PC-3 (cell line): ENCODE measurements at regions not wholly inside any gene's neighbourhood (a gene's known extent, or its start where the extent isn't known, plus 50 kb on each side); places are given as distances from the start of the nearest gene placed in this dataset.

Experiments used
- ATAC-seq: fragments of 200-7000 bp; cut with Tn5 transposase; 2 replicates; pipeline ENCODE4 v1.9.1; 2020; ENCODE audit warnings: mild to moderate bottlenecking, moderate library complexity
- BruUV-seq: library from RNA; stranded (reverse); fragments of 400-500 nt; replicated peaks from 2 replicates; lab custom pipeline; 2021; lab: Mats Ljungman, UMichigan
- CTCF ChIA-PET: fragments of 300-600 bp; sonication (Branson Sonifier 250); formaldehyde crosslinking; loops from one replicate; lab custom pipeline; 2022; ENCODE audit warnings: antibody characterized with exemption; lab: Charles Lee
- POLR2A ChIA-PET: fragments of 300-600 bp; sonication (Branson Sonifier 250); formaldehyde crosslinking; loops from one replicate; lab custom pipeline; 2022; ENCODE audit warnings: antibody characterized with exemption; ENCODE audit not compliant: unreplicated experiment; lab: Charles Lee
- DNase-seq: peaks from one replicate; pipeline ENCODE4 v3.0.0-alpha.2; 2015
- H2AFZ ChIP-seq: fragments of 300-600 bp; sonication (generic); 2 replicates; pipeline ENCODE4 v1.6.0; 2016; ENCODE audit warnings: antibody characterized with exemption, low read length
- H3F3A ChIP-seq: fragments of 300-600 bp; sonication (generic); one replicate; pipeline ENCODE4 v1.6.0; 2017; ENCODE audit warnings: antibody characterized with exemption, low read length, control low read depth, mild to moderate bottlenecking; ENCODE audit not compliant: unreplicated experiment
- H3K27ac ChIP-seq: fragments of 300-600 bp; sonication (generic); 2 replicates; pipeline ENCODE4 v1.5.1; 2016; ENCODE audit warnings: mild to moderate bottlenecking, low read length
- H3K27me3 ChIP-seq: fragments of 300-600 bp; sonication (generic); 2 replicates; pipeline ENCODE4 v1.6.1; 2016; ENCODE audit warnings: low read length, mixed read lengths
- H3K36me3 ChIP-seq: fragments of 300-600 bp; sonication (generic); 2 replicates; pipeline ENCODE4 v1.6.1; 2016; ENCODE audit warnings: low read depth, mixed run types, low read length, mixed read lengths
- H3K4me1 ChIP-seq: fragments of 300-600 bp; sonication (generic); 2 replicates; pipeline ENCODE4 v1.5.1; 2016; ENCODE audit warnings: low read length; ENCODE audit not compliant: insufficient read depth
- H3K4me2 ChIP-seq: fragments of 300-600 bp; sonication (generic); 2 replicates; pipeline ENCODE4 v1.6.0; 2016; ENCODE audit warnings: low read length
- H3K4me3 ChIP-seq: fragments of 300-600 bp; sonication (generic); 2 replicates; pipeline ENCODE4 v1.5.1; 2016; ENCODE audit warnings: mild to moderate bottlenecking, low read length, mixed read lengths
- H3K79me2 ChIP-seq: fragments of 300-600 bp; sonication (generic); 2 replicates; pipeline ENCODE4 v1.6.1; 2017; ENCODE audit warnings: low read length, mixed read lengths
- H3K9ac ChIP-seq: fragments of 300-600 bp; sonication (generic); 2 replicates; pipeline ENCODE4 v1.6.0; 2016; ENCODE audit warnings: mild to moderate bottlenecking, low read length
- H3K9me2 ChIP-seq: fragments of 300-600 bp; sonication (generic); replicated peaks from 2 replicates; pipeline ENCODE4 v1.6.1; 2016; ENCODE audit warnings: mixed run types, low read length, mixed read lengths
- H3K9me3 ChIP-seq: fragments of 300-600 bp; sonication (generic); 2 replicates; pipeline ENCODE4 v1.6.1; 2016; ENCODE audit warnings: low read length, mixed read lengths
- H4K20me1 ChIP-seq: fragments of 300-600 bp; sonication (generic); 2 replicates; pipeline ENCODE4 v1.6.1; 2016; ENCODE audit warnings: low read length, mixed read lengths
- CTCF ChIP-seq: fragments of 300-600 bp; sonication (generic); conservative IDR thresholded peaks from 2 replicates; pipeline ENCODE4 v1.5.1; 2017; ENCODE audit warnings: antibody characterized with exemption, low read depth, mild to moderate bottlenecking, low read length
- EZH2 ChIP-seq: fragments of 300-600 bp; sonication (generic); IDR thresholded peaks from one replicate; pipeline ENCODE4 v1.6.1; 2017; ENCODE audit warnings: antibody characterized with exemption, mild to moderate bottlenecking, low read length; ENCODE audit not compliant: unreplicated experiment
- EZH2phosphoT487 ChIP-seq: fragments of 300-600 bp; sonication (generic); IDR thresholded peaks from 2 replicates; pipeline ENCODE4 v1.6.1; 2018; ENCODE audit warnings: mild to moderate bottlenecking, antibody characterized with exemption, low read length, borderline replicate concordance
- intact Hi-C: fragments of 100-400 bp; cut with micrococcal nuclease; formaldehyde crosslinking; loops from 2 replicates; pipeline ENCODE4 v1.9.0; 2023

GRCh38 chr1:228867108-228867950 is 132.1 kb downstream of the RHOU start:
- Histone ChIP-seq H3K4me3 (no peak overlapping the region), H3K27me3 (peaks cover 60% of the 10 kb centered on the region), H3K9me2 (no peaks in the 10 kb centered on the region), H3K36me3 (no peaks in the 10 kb centered on the region), H4K20me1 (no peaks in the 10 kb centered on the region), H3K9me3 (no peaks in the 10 kb centered on the region), H3K27ac (no peak overlapping the region), H2AFZ (no peak overlapping the region), H3K79me2 (no peaks in the 10 kb centered on the region), H3K4me1 (no peaks in the 10 kb centered on the region), H3F3A (no peaks in the 10 kb centered on the region), H3K4me2 (no peak overlapping the region), H3K9ac (no peak overlapping the region)
- POLR2A ChIA-PET: no interaction called here
- ATAC-seq: no peak
- CTCF ChIA-PET: no interaction called here
- TF ChIP-seq EZH2phosphoT487 (no peak), CTCF (no peak), EZH2 (no peak)
- BruUV-seq: no TSS peak
- intact Hi-C loops: no loop called here
- DNase-seq: no peak

- Histone ChIP-seq H3F3A (no peaks in the 10 kb centered on the region), H3K9ac (no peak overlapping the region), H3K4me1 (no peaks in the 10 kb centered on the region), H3K4me2 (no peak overlapping the region), H3K9me3 (no peaks in the 10 kb centered on the region), H3K9me2 (no peaks in the 10 kb centered on the region), H3K27me3 (peaks cover 59% of the 10 kb centered on the region), H2AFZ (no peak overlapping the region), H3K4me3 (no peak overlapping the region), H3K27ac (no peak overlapping the region), H3K36me3 (no peaks in the 10 kb centered on the region), H3K79me2 (no peaks in the 10 kb centered on the region), H4K20me1 (no peaks in the 10 kb centered on the region)
- DNase-seq (no peak), ATAC-seq (no peak)
- no peak for TF ChIP-seq EZH2phosphoT487
- TF ChIP-seq EZH2: no peak
- no peak for TF ChIP-seq CTCF
- POLR2A ChIA-PET: no interaction called here
- CTCF ChIA-PET: no interaction called here
- intact Hi-C loops: no loop called here
- no TSS peak for BruUV-seq
These were observed 132.9 kb downstream of the RHOU start for GRCh38 chr1:228867951-228868730.

- H3K9me3 ChIP-seq: no peaks in the 10 kb centered on the region
- H3K79me2 ChIP-seq: no peaks in the 10 kb centered on the region
- no peak for DNase-seq
- no peak overlapping the region for H3K9ac ChIP-seq
- TF ChIP-seq EZH2: no peak
- TF ChIP-seq EZH2phosphoT487: no peak
- no peak for TF ChIP-seq CTCF
- no peaks in the 10 kb centered on the region for H3K36me3 ChIP-seq
- H3K4me1 ChIP-seq: no peaks in the 10 kb centered on the region
- POLR2A ChIA-PET: no interaction called here
- no peaks in the 10 kb centered on the region for H3K9me2 ChIP-seq
- CTCF ChIA-PET: no interaction called here
- no peaks in the 10 kb centered on the region for H4K20me1 ChIP-seq
- intact Hi-C loops: no loop called here
- no peak overlapping the region for H3K4me3 ChIP-seq
- H3K4me2 ChIP-seq: no peak overlapping the region
- H3K27me3 ChIP-seq: peaks cover 60% of the 10 kb centered on the region
- no peak overlapping the region for H3K27ac ChIP-seq
- H2AFZ ChIP-seq: no peak overlapping the region
- ATAC-seq: no peak
- no peaks in the 10 kb centered on the region for H3F3A ChIP-seq
- no TSS peak for BruUV-seq
These were observed 133.4 kb downstream of the RHOU start for GRCh38 chr1:228868731-228869024.
